ENCODE measurements at regions not wholly inside any gene's neighbourhood (a gene's known extent, or its start where the extent isn't known, plus 50 kb on each side); places are given as distances from the start of the nearest gene placed in this dataset.

- intact Hi-C loops (cut with DNase I) = no loop called here
- H3K9me3 ChIP-seq = no peaks in the 10 kb centered on the region
- no peaks in the 10 kb centered on the region for H3K36me3 ChIP-seq
- no peak for TF ChIP-seq CTCF (IDR thresholded peaks at IDR 0.05)
- 70 to 91% methylated on average over 2 of the region's 2 CpGs for WGBS, 2 donors
- ATAC-seq = no peak
- no peak overlapping the region for H3K4me3 ChIP-seq
- no peak overlapping the region for H3K27ac ChIP-seq
- no peak for FAIRE-seq
- peaks cover 0 to 3% (median 0%) of the 10 kb centered on the region in 3 donors for H3K4me1 ChIP-seq
- no peak for DNase-seq
- H3K27me3 ChIP-seq = no peaks in the 10 kb centered on the region
Measured at GRCh38 chr5:102089883-102090282, 206.2 kb downstream of the SLCO4C1 start.

- H3K27me3 ChIP-seq = no peaks in the 10 kb centered on the region
- no peak for TF ChIP-seq CTCF (IDR thresholded peaks at IDR 0.05)
- DNase-seq (no peak), ATAC-seq (no peak), FAIRE-seq (no peak)
- H3K36me3 ChIP-seq = no peaks in the 10 kb centered on the region
- no peak overlapping the region for H3K4me3 ChIP-seq
- WGBS, 2 donors = 59 to 66% methylated on average over 2 of the region's 2 CpGs
- peaks cover 0 to 3% (median 0%) of the 10 kb centered on the region in 3 donors for H3K4me1 ChIP-seq
- H3K27ac ChIP-seq = no peak overlapping the region
- intact Hi-C loops (cut with DNase I) = no loop called here
- no peaks in the 10 kb centered on the region for H3K9me3 ChIP-seq
Measured at GRCh38 chr5:102087906-102088305, 208.2 kb downstream of the SLCO4C1 start.

DNA sequence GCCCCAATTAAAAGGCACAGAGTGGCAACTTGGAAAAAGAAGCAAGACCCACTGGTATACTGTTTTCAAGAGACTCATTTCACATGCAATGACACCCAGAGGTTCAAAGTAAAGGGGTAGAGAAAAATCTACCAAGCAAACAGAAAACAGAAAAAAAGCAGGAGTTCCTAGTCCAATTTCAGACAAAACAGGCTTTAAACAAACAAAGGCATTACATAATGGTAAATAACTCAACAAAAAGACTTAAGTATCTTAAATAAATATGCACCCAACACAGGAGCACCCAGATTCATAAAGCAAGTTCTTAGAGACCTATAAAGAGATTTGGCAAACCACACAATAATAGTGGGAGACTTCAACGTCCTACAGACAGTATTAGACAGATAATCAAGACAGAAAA is 215.8 kb downstream of the SLCO4C1 start:
- H3K27me3 ChIP-seq = no peaks in the 10 kb centered on the region
- WGBS, 2 donors = 8 to 11% methylated on average over 1 of the region's 1 CpG
- no peak overlapping the region for H3K27ac ChIP-seq
- no peak for DNase-seq
- TF ChIP-seq CTCF (IDR thresholded peaks at IDR 0.05) = no peak
- no peaks in the 10 kb centered on the region for H3K9me3 ChIP-seq
- H3K4me1 ChIP-seq = peaks cover 0 to under 1% (median 0%) of the 10 kb centered on the region in 3 donors
- H3K36me3 ChIP-seq = no peaks in the 10 kb centered on the region
- FAIRE-seq = no peak
- no peak overlapping the region for H3K4me3 ChIP-seq
- intact Hi-C loops (cut with DNase I) = no loop called here
- ATAC-seq = no peak

GRCh38 chr5:102077920-102078319 is 218.2 kb downstream of the SLCO4C1 start:
- DNase-seq (peak in 1 of 6 donors; percentile 20), FAIRE-seq (no peak), ATAC-seq (no peak)
- intact Hi-C loops (cut with DNase I) = no loop called here
- no peak overlapping the region for H3K4me3 ChIP-seq
- H3K36me3 ChIP-seq = no peaks in the 10 kb centered on the region
- no peak overlapping the region for H3K27ac ChIP-seq
- H3K27me3 ChIP-seq = no peaks in the 10 kb centered on the region
- H3K4me1 ChIP-seq = no peaks in the 10 kb centered on the region
- no peak for TF ChIP-seq CTCF (IDR thresholded peaks at IDR 0.05)
- H3K9me3 ChIP-seq = no peaks in the 10 kb centered on the region
- WGBS, 2 donors = 86 to 91% methylated on average over 5 of the region's 5 CpGs

DNA sequence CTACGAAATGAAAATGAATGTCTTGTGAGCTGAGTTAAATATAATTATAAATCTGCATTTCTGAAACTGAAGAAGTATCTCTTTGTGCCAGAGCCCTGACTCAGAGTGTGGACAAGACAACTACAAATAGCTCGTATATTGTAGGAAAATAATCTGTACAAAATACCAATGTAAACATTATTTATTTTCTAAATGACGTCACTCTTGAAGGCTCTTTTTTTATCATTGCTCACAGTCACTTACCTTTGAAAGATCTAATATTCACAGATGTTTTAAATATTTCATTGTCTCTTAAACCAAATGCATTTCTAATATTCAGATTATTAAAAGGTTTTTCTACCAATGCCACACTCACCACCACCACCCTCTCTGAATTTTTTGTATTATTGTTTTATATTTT is 226.1 kb downstream of the SLCO4C1 start:
- no peaks in the 10 kb centered on the region for H3K4me1 ChIP-seq
- FAIRE-seq (no peak), DNase-seq (no peak), ATAC-seq (no peak)
- H3K9me3 ChIP-seq = no peaks in the 10 kb centered on the region
- no peak overlapping the region for H3K4me3 ChIP-seq
- TF ChIP-seq CTCF (IDR thresholded peaks at IDR 0.05) = no peak
- no peak overlapping the region for H3K27ac ChIP-seq
- no peaks in the 10 kb centered on the region for H3K36me3 ChIP-seq
- intact Hi-C loops (cut with DNase I) = no loop called here
- no peaks in the 10 kb centered on the region for H3K27me3 ChIP-seq
- WGBS, 2 donors = 39% methylated on average over 3 of the region's 3 CpGs
